KMS-11 (cell line): ENCODE measurements at regions not wholly inside any gene's neighbourhood (a gene's known extent, or its start where the extent isn't known, plus 50 kb on each side); places are given as distances from the start of the nearest gene placed in this dataset.

Experiments used
- H2AFZ ChIP-seq: fragments of 200-600 bp; sonication (generic); 2 replicates; pipeline ENCODE4 v1.6.1; 2016; ENCODE audit warnings: antibody characterized with exemption, mixed run types, low read depth
- H3K27ac ChIP-seq: fragments of 200-600 bp; sonication (generic); 2 replicates; pipeline ENCODE4 v1.6.1; 2016; ENCODE audit warnings: mild to moderate bottlenecking, mixed run types
- H3K27me3 ChIP-seq: fragments of 200-600 bp; sonication (generic); 2 replicates; pipeline ENCODE4 v1.6.1; 2017; ENCODE audit warnings: mild to moderate bottlenecking, low read depth, mixed run types, moderate library complexity; ENCODE audit not compliant: insufficient read depth
- H3K36me3 ChIP-seq: fragments of 200-600 bp; sonication (generic); 2 replicates; pipeline ENCODE4 v1.6.1; 2017; ENCODE audit warnings: mild to moderate bottlenecking, mixed run types; ENCODE audit not compliant: insufficient read depth
- H3K4me1 ChIP-seq: fragments of 200-600 bp; sonication (generic); 2 replicates; pipeline ENCODE4 v1.6.1; 2016; ENCODE audit warnings: mild to moderate bottlenecking, low read depth, mixed run types; ENCODE audit not compliant: poor library complexity, severe bottlenecking
- H3K4me2 ChIP-seq: fragments of 200-600 bp; sonication (generic); 2 replicates; pipeline ENCODE4 v1.7.0; 2016; ENCODE audit warnings: mild to moderate bottlenecking, mixed run types
- H3K4me3 ChIP-seq: fragments of 200-600 bp; sonication (generic); IDR thresholded peaks from 2 replicates; pipeline ENCODE4 v1.6.1; 2017; ENCODE audit warnings: low read depth, low read length, mixed read lengths; ENCODE audit not compliant: insufficient read depth
- H3K79me2 ChIP-seq: fragments of 200-600 bp; sonication (generic); 2 replicates; pipeline ENCODE4 v1.6.1; 2016; ENCODE audit warnings: low read depth, mixed run types; ENCODE audit not compliant: insufficient read depth
- H3K9ac ChIP-seq: fragments of 200-600 bp; sonication (generic); 2 replicates; pipeline ENCODE4 v1.6.1; 2016; ENCODE audit warnings: mild to moderate bottlenecking, mixed run types
- H4K20me1 ChIP-seq: fragments of 200-600 bp; sonication (generic); 2 replicates; pipeline ENCODE4 v1.6.1; 2016; ENCODE audit warnings: mild to moderate bottlenecking, mixed run types; ENCODE audit not compliant: insufficient read depth
- CTCF ChIP-seq: fragments of 200-600 bp; sonication (generic); conservative IDR thresholded peaks from 2 replicates; pipeline ENCODE4 v1.6.1; 2017; ENCODE audit warnings: low read depth, mild to moderate bottlenecking, antibody characterized with exemption, low read length, moderate library complexity, mixed read lengths

- no peak overlapping the region for H3K9ac ChIP-seq
- H3K4me3 ChIP-seq, result no peak overlapping the region
- no peak overlapping the region for H3K4me2 ChIP-seq
- H3K27me3 ChIP-seq, result no peaks in the 10 kb centered on the region
- no peaks in the 10 kb centered on the region for H3K4me1 ChIP-seq
- no peak overlapping the region for H3K27ac ChIP-seq
- H3K79me2 ChIP-seq, result no peaks in the 10 kb centered on the region
- H3K36me3 ChIP-seq, result no peaks in the 10 kb centered on the region
- TF ChIP-seq CTCF, result no peak
- no peak overlapping the region for H2AFZ ChIP-seq
- no peaks in the 10 kb centered on the region for H4K20me1 ChIP-seq
These were observed 338.5 kb upstream of the KCNH8 start for GRCh38 chr3:18809640-18810305.

- no peak overlapping the region for H3K9ac ChIP-seq
These were observed 339.9 kb upstream of the KCNH8 start for GRCh38 chr3:18808429-18808828.

GRCh38 chr3:18807593-18807992, 340.7 kb upstream of the KCNH8 start:
- Histone ChIP-seq H3K79me2 (no peaks in the 10 kb centered on the region), H2AFZ (no peak overlapping the region), H3K27ac (no peak overlapping the region), H3K9ac (no peak overlapping the region), H3K36me3 (no peaks in the 10 kb centered on the region), H3K27me3 (no peaks in the 10 kb centered on the region), H4K20me1 (no peaks in the 10 kb centered on the region), H3K4me3 (no peak overlapping the region), H3K4me1 (no peaks in the 10 kb centered on the region), H3K4me2 (no peak overlapping the region)
- no peak for TF ChIP-seq CTCF

More at GRCh38 chr3:18808429-18808828, 339.9 kb upstream of the KCNH8 start:
- H3K4me2 ChIP-seq, result no peak overlapping the region
- H2AFZ ChIP-seq, result no peak overlapping the region
- TF ChIP-seq CTCF, result no peak
- H3K36me3 ChIP-seq, result no peaks in the 10 kb centered on the region
- no peaks in the 10 kb centered on the region for H3K4me1 ChIP-seq
- no peaks in the 10 kb centered on the region for H3K27me3 ChIP-seq
- no peaks in the 10 kb centered on the region for H4K20me1 ChIP-seq
- H3K27ac ChIP-seq, result no peak overlapping the region
- no peaks in the 10 kb centered on the region for H3K79me2 ChIP-seq
- no peak overlapping the region for H3K4me3 ChIP-seq

- Histone ChIP-seq H3K4me3 (no peak overlapping the region), H3K4me2 (no peak overlapping the region), H3K9ac (no peak overlapping the region), H3K79me2 (no peaks in the 10 kb centered on the region), H4K20me1 (no peaks in the 10 kb centered on the region), H3K27ac (no peak overlapping the region), H3K36me3 (no peaks in the 10 kb centered on the region), H3K27me3 (no peaks in the 10 kb centered on the region), H2AFZ (no peak overlapping the region), H3K4me1 (no peaks in the 10 kb centered on the region)
- TF ChIP-seq CTCF, result no peak
These were observed 341.7 kb upstream of the KCNH8 start for GRCh38 chr3:18806633-18807032.
